ENCODE measurements at regions not wholly inside any gene's neighbourhood (a gene's known extent, or its start where the extent isn't known, plus 50 kb on each side); places are given as distances from the start of the nearest gene placed in this dataset.

DNA sequence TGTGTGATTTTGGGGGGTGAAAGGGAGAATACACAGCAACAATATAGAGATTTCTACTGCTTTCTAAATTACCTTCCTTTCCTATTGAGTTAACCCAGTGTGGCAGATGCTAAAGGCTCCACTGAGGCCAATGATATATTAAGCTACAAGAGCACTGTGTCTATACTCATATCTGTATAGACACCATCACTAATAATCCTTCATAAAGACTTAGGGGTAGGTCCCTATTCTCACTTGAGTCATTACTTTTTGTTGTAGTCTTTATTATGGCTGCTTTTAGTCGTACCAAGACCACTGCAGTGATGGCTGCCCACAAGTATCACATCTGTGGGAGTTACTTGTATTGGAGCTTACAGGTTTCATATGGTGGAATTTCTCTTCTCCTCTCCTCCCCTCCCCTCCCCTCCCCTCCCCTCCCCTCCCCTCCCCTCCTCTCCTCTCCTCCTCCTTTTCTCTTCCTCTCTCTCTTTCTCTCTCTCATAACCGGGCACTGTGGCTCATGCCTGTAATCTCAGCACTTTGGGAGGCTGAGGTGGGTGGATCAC, 637.6 kb downstream of the ADCYAP1 start:
- no peaks in the 10 kb centered on the region for H3F3A ChIP-seq (replicated peaks; ENCODE audit: insufficient read depth)
- 7% methylated on average over 2 of the region's 2 CpGs for WGBS (ENCODE audit: low lambda C conversion rate)
- no peaks in the 10 kb centered on the region for H4K20me1 ChIP-seq (ENCODE audit: insufficient read depth)
- no peaks in the 10 kb centered on the region for H3K79me2 ChIP-seq (ENCODE audit: insufficient read depth)
- POLR2A ChIA-PET = no interaction called here
- CTCF ChIA-PET = no interaction called here
- H3K27ac ChIP-seq (ENCODE audit: low read depth in 2 of 2, low read length in 1 of 2) = no peak overlapping the region
- no peak overlapping the region for H3K4me3 ChIP-seq (ENCODE audit: low read depth in 2 of 2, low read length in 1 of 2)
- no peaks in the 10 kb centered on the region for H3K9me3 ChIP-seq
- H3K36me3 ChIP-seq (replicated peaks in 1 of 2; ENCODE audit: control insufficient read depth in 1 of 2, insufficient read depth in 2 of 2, low read length in 1 of 2) = no peaks in the 10 kb centered on the region
- no peaks in the 10 kb centered on the region for H3K27me3 ChIP-seq (ENCODE audit: insufficient read depth)
- TF ChIP-seq, protein P1, sequence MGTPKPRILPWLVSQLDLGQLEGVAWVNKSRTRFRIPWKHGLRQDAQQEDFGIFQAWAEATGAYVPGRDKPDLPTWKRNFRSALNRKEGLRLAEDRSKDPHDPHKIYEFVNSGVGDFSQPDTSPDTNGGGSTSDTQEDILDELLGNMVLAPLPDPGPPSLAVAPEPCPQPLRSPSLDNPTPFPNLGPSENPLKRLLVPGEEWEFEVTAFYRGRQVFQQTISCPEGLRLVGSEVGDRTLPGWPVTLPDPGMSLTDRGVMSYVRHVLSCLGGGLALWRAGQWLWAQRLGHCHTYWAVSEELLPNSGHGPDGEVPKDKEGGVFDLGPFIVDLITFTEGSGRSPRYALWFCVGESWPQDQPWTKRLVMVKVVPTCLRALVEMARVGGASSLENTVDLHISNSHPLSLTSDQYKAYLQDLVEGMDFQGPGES (IDR thresholded peaks at IDR 0.05; ENCODE audit: low read depth, low read length) = no peak
- TF ChIP-seq ELF1 (IDR thresholded peaks at IDR 0.05) (no peak), FOXM1 (IDR thresholded peaks at IDR 0.05; ENCODE audit: low read depth) (no peak), CHD2 (IDR thresholded peaks at IDR 0.05; ENCODE audit: low read length, partially characterized antibody) (no peak), FOSL2 (IDR thresholded peaks at IDR 0.05; ENCODE audit: borderline replicate concordance, low read depth) (no peak), YY1 (IDR thresholded peaks at IDR 0.05; ENCODE audit: low read depth) (no peak), TAF1 (IDR thresholded peaks at IDR 0.05; ENCODE audit: borderline replicate concordance, low read depth, low read length) (no peak), FOXJ3 (CRISPR knock-in tag; IDR thresholded peaks at IDR 0.05) (no peak), GATA2 (CRISPR knock-in tag; IDR thresholded peaks at IDR 0.05) (no peak)
- TF ChIP-seq, protein P2, sequence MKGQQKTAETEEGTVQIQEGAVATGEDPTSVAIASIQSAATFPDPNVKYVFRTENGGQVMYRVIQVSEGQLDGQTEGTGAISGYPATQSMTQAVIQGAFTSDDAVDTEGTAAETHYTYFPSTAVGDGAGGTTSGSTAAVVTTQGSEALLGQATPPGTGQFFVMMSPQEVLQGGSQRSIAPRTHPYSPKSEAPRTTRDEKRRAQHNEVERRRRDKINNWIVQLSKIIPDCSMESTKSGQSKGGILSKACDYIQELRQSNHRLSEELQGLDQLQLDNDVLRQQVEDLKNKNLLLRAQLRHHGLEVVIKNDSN (IDR thresholded peaks at IDR 0.05; ENCODE audit: borderline replicate concordance, low read depth) = no peak
- TF ChIP-seq, protein P3, sequence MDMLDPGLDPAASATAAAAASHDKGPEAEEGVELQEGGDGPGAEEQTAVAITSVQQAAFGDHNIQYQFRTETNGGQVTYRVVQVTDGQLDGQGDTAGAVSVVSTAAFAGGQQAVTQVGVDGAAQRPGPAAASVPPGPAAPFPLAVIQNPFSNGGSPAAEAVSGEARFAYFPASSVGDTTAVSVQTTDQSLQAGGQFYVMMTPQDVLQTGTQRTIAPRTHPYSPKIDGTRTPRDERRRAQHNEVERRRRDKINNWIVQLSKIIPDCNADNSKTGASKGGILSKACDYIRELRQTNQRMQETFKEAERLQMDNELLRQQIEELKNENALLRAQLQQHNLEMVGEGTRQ (IDR thresholded peaks at IDR 0.05; ENCODE audit: borderline replicate concordance, low read depth, low read length) = no peak
- no peak for DNase-seq
- H3K4me2 ChIP-seq = no peak overlapping the region
- no peaks in the 10 kb centered on the region for H3K4me1 ChIP-seq (ENCODE audit: control insufficient read depth in 1 of 2, insufficient read depth in 2 of 2, low read depth in 1 of 2, low read length in 1 of 2)
- H3K9ac ChIP-seq = no peak overlapping the region
- H3K9me2 ChIP-seq = no peaks in the 10 kb centered on the region
- no peak overlapping the region for H2AFZ ChIP-seq (ENCODE audit: low read depth)

DNA sequence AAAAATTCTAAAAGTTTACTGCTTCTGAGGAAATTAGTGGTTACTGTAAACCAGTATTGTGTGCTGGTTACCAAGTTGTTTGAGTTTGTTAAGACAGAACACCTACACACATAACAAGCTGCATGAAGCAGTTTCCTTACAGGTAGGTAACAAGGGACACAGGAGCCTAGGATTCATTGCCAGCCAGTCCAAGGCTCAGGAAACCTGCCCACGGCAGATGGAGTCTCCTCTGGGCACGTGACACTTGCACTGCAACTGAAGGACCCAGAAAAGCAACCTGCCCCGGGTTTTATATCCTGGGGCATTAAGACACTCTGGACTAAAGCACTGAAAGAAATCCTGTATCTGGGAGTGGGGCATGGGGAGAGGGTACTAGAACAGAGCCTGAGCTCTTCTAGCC, 639.3 kb downstream of the ADCYAP1 start:
- no peaks in the 10 kb centered on the region for H3K9me3 ChIP-seq
- no peak for DNase-seq
- no peaks in the 10 kb centered on the region for H3K27me3 ChIP-seq (ENCODE audit: insufficient read depth)
- H3K36me3 ChIP-seq (replicated peaks in 1 of 2; ENCODE audit: control insufficient read depth in 1 of 2, insufficient read depth in 2 of 2, low read length in 1 of 2) = no peaks in the 10 kb centered on the region
- no peaks in the 10 kb centered on the region for H4K20me1 ChIP-seq (ENCODE audit: insufficient read depth)
- H3K4me1 ChIP-seq (ENCODE audit: control insufficient read depth in 1 of 2, insufficient read depth in 2 of 2, low read depth in 1 of 2, low read length in 1 of 2) = no peaks in the 10 kb centered on the region
- POLR2A ChIA-PET = no interaction called here
- CTCF ChIA-PET = no interaction called here
- H3K9ac ChIP-seq = no peak overlapping the region
- no peaks in the 10 kb centered on the region for H3K9me2 ChIP-seq
- H2AFZ ChIP-seq (ENCODE audit: low read depth) = no peak overlapping the region
- no peaks in the 10 kb centered on the region for H3F3A ChIP-seq (replicated peaks; ENCODE audit: insufficient read depth)
- no peak overlapping the region for H3K4me3 ChIP-seq (ENCODE audit: low read depth in 2 of 2, low read length in 1 of 2)
- 0% methylated on average over 3 of the region's 3 CpGs for WGBS (ENCODE audit: low lambda C conversion rate)
- no peaks in the 10 kb centered on the region for H3K79me2 ChIP-seq (ENCODE audit: insufficient read depth)
- H3K27ac ChIP-seq (ENCODE audit: low read depth in 2 of 2, low read length in 1 of 2) = no peak overlapping the region
- no peak overlapping the region for H3K4me2 ChIP-seq
- TF ChIP-seq MXI1 (IDR thresholded peaks at IDR 0.05; ENCODE audit: low read depth, low read length) (no peak), GATA2 (CRISPR knock-in tag; IDR thresholded peaks at IDR 0.05) (no peak), EP300 (IDR thresholded peaks at IDR 0.05; ENCODE audit: borderline replicate concordance in 1 of 2, low read depth in 1 of 2, low read length in 1 of 2) (no peak), TCF12 (IDR thresholded peaks at IDR 0.05) (no peak), FOXM1 (IDR thresholded peaks at IDR 0.05; ENCODE audit: low read depth) (no peak), SIN3A (IDR thresholded peaks at IDR 0.05; ENCODE audit: borderline replicate concordance, low read depth, low read length) (no peak), RFX5 (IDR thresholded peaks at IDR 0.05; ENCODE audit: low read length) (no peak), NFIC (IDR thresholded peaks at IDR 0.05; ENCODE audit: borderline replicate concordance) (no peak)
- TF ChIP-seq, protein P4, sequence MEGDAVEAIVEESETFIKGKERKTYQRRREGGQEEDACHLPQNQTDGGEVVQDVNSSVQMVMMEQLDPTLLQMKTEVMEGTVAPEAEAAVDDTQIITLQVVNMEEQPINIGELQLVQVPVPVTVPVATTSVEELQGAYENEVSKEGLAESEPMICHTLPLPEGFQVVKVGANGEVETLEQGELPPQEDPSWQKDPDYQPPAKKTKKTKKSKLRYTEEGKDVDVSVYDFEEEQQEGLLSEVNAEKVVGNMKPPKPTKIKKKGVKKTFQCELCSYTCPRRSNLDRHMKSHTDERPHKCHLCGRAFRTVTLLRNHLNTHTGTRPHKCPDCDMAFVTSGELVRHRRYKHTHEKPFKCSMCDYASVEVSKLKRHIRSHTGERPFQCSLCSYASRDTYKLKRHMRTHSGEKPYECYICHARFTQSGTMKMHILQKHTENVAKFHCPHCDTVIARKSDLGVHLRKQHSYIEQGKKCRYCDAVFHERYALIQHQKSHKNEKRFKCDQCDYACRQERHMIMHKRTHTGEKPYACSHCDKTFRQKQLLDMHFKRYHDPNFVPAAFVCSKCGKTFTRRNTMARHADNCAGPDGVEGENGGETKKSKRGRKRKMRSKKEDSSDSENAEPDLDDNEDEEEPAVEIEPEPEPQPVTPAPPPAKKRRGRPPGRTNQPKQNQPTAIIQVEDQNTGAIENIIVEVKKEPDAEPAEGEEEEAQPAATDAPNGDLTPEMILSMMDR (IDR thresholded peaks at IDR 0.05) = no peak
- TF ChIP-seq, protein P5, sequence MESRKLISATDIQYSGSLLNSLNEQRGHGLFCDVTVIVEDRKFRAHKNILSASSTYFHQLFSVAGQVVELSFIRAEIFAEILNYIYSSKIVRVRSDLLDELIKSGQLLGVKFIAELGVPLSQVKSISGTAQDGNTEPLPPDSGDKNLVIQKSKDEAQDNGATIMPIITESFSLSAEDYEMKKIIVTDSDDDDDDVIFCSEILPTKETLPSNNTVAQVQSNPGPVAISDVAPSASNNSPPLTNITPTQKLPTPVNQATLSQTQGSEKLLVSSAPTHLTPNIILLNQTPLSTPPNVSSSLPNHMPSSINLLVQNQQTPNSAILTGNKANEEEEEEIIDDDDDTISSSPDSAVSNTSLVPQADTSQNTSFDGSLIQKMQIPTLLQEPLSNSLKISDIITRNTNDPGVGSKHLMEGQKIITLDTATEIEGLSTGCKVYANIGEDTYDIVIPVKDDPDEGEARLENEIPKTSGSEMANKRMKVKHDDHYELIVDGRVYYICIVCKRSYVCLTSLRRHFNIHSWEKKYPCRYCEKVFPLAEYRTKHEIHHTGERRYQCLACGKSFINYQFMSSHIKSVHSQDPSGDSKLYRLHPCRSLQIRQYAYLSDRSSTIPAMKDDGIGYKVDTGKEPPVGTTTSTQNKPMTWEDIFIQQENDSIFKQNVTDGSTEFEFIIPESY (IDR thresholded peaks at IDR 0.05; ENCODE audit: borderline replicate concordance, low read depth) = no peak
- TF ChIP-seq, protein P2 (IDR thresholded peaks at IDR 0.05; ENCODE audit: borderline replicate concordance, low read depth) = no peak
- TF ChIP-seq, protein P1 (IDR thresholded peaks at IDR 0.05; ENCODE audit: low read depth, low read length) = no peak

Data from SK-N-SH (cell line).